H1 (cell line): ENCODE measurements at regions not wholly inside any gene's neighbourhood (a gene's known extent, or its start where the extent isn't known, plus 50 kb on each side); places are given as distances from the start of the nearest gene placed in this dataset.

ENCODE experiments used
- GABPA ChIP-seq: IDR thresholded peaks from 2 replicates; pipeline ENCODE4 v1.6.1; 2011; ENCODE audit warnings: mild to moderate bottlenecking, low read length, moderate library complexity, borderline replicate concordance; ENCODE audit not compliant: insufficient read depth
- KDM4A ChIP-seq: IDR thresholded peaks from one replicate; pipeline ENCODE4 v1.7.1; 2012; ENCODE audit warnings: low read depth, mild to moderate bottlenecking, moderate library complexity, low read length, inconsistent platforms; ENCODE audit not compliant: severe bottlenecking
- NRF1 ChIP-seq: IDR thresholded peaks from 2 replicates; pipeline ENCODE4 v1.6.1; 2011; ENCODE audit warnings: mild to moderate bottlenecking, low read depth, low read length, improper control_type of control experiment
- POLR2A ChIP-seq, 2 experiments: IDR thresholded peaks; 1 replicate in 1 of 2; 2 replicates in 1 of 2; pipeline ENCODE4 v1.6.1; 2011; ENCODE audit warnings: low read depth in 2 of 2, low read length in 2 of 2, mild to moderate bottlenecking in 2 of 2; ENCODE audit errors: control extremely low read depth in 1 of 2
- POLR2AphosphoS5 ChIP-seq: IDR thresholded peaks from 2 replicates; pipeline ENCODE4 v1.6.1; 2011; ENCODE audit warnings: low read depth, low read length
- RNF2 ChIP-seq: fragments of 200-900, 300-1000 bp; sonication (generic); IDR thresholded peaks from 2 replicates; pipeline ENCODE4 v1.7.1; 2016; ENCODE audit warnings: borderline replicate concordance, low read depth, mild to moderate bottlenecking, antibody characterized with exemption, low read length; ENCODE audit not compliant: poor library complexity, severe bottlenecking; ENCODE audit errors: missing control alignments
- TAF1 ChIP-seq: IDR thresholded peaks from 2 replicates; pipeline ENCODE4 v1.6.1; 2011; ENCODE audit warnings: mild to moderate bottlenecking, low read depth, low read length
- TAF7 ChIP-seq: optimal IDR thresholded peaks from 2 replicates; pipeline ENCODE3; 2011; ENCODE audit warnings: low read depth, mild to moderate bottlenecking, inconsistent platforms, low read length, moderate library complexity, borderline replicate concordance
- YY1 ChIP-seq: IDR thresholded peaks from 2 replicates; pipeline ENCODE4 v1.6.1; 2011; ENCODE audit warnings: low read depth, mild to moderate bottlenecking, low read length
- TF ChIP-seq, protein P1 (sequence below), 3 experiments: IDR thresholded peaks; 1 replicate in 2 of 3; 2 replicates in 1 of 3; pipeline versions ENCODE4 v1.5.1 to v1.6.1; 2011; ENCODE audit warnings: low read length in 3 of 3, mild to moderate bottlenecking in 3 of 3, inconsistent platforms in 2 of 3, low read depth in 1 of 3, moderate library complexity in 1 of 3; ENCODE audit not compliant: insufficient read depth in 1 of 3; ENCODE audit errors: control extremely low read depth in 1 of 3
- TF ChIP-seq, protein P2 (sequence below): fragments of 300-600 bp; sonication (generic); IDR thresholded peaks from 2 replicates; pipeline ENCODE4 v1.7.1; 2012; ENCODE audit warnings: low read length, moderate library complexity, mild to moderate bottlenecking, inconsistent platforms; ENCODE audit not compliant: insufficient replicate concordance
- TF ChIP-seq, protein P3 (sequence below): IDR thresholded peaks from 2 replicates; pipeline ENCODE4 v1.6.1; 2012; ENCODE audit warnings: inconsistent platforms

DNA sequence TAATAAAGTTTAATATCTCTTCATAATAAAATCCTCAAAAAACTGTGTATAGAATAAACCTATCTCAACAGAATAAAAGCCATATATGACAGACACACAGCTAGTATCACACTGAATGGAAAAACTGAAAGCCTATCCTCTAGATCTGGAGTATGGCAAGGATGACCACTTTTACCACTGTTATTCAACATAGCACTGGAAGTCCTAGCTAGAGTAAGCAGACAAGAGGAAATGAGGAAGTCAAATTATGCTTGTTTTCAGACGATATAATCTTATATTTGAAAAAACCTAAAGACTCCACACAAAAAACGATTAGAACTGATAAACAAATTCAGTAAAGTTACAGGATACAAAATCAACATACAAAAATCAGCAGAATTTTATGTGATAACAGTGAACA, 57.4 kb upstream of the DIPK2A start:
- TF ChIP-seq RNF2 (no peak), TAF1 (no peak), NRF1 (no peak), KDM4A (no peak), POLR2AphosphoS5 (no peak), POLR2A (IDR thresholded peaks at IDR 0.05; ENCODE audit: control extremely low read depth in 1 of 2, low read depth in 2 of 2, low read length in 2 of 2) (no peak), GABPA (no peak), TAF7 (no peak), YY1 (no peak)
- TF ChIP-seq, protein P1, sequence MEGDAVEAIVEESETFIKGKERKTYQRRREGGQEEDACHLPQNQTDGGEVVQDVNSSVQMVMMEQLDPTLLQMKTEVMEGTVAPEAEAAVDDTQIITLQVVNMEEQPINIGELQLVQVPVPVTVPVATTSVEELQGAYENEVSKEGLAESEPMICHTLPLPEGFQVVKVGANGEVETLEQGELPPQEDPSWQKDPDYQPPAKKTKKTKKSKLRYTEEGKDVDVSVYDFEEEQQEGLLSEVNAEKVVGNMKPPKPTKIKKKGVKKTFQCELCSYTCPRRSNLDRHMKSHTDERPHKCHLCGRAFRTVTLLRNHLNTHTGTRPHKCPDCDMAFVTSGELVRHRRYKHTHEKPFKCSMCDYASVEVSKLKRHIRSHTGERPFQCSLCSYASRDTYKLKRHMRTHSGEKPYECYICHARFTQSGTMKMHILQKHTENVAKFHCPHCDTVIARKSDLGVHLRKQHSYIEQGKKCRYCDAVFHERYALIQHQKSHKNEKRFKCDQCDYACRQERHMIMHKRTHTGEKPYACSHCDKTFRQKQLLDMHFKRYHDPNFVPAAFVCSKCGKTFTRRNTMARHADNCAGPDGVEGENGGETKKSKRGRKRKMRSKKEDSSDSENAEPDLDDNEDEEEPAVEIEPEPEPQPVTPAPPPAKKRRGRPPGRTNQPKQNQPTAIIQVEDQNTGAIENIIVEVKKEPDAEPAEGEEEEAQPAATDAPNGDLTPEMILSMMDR (IDR thresholded peaks at IDR 0.05; ENCODE audit: control extremely low read depth in 1 of 3, insufficient read depth in 1 of 3, low read depth in 1 of 3, low read length in 3 of 3): no peak
- TF ChIP-seq, protein P2, sequence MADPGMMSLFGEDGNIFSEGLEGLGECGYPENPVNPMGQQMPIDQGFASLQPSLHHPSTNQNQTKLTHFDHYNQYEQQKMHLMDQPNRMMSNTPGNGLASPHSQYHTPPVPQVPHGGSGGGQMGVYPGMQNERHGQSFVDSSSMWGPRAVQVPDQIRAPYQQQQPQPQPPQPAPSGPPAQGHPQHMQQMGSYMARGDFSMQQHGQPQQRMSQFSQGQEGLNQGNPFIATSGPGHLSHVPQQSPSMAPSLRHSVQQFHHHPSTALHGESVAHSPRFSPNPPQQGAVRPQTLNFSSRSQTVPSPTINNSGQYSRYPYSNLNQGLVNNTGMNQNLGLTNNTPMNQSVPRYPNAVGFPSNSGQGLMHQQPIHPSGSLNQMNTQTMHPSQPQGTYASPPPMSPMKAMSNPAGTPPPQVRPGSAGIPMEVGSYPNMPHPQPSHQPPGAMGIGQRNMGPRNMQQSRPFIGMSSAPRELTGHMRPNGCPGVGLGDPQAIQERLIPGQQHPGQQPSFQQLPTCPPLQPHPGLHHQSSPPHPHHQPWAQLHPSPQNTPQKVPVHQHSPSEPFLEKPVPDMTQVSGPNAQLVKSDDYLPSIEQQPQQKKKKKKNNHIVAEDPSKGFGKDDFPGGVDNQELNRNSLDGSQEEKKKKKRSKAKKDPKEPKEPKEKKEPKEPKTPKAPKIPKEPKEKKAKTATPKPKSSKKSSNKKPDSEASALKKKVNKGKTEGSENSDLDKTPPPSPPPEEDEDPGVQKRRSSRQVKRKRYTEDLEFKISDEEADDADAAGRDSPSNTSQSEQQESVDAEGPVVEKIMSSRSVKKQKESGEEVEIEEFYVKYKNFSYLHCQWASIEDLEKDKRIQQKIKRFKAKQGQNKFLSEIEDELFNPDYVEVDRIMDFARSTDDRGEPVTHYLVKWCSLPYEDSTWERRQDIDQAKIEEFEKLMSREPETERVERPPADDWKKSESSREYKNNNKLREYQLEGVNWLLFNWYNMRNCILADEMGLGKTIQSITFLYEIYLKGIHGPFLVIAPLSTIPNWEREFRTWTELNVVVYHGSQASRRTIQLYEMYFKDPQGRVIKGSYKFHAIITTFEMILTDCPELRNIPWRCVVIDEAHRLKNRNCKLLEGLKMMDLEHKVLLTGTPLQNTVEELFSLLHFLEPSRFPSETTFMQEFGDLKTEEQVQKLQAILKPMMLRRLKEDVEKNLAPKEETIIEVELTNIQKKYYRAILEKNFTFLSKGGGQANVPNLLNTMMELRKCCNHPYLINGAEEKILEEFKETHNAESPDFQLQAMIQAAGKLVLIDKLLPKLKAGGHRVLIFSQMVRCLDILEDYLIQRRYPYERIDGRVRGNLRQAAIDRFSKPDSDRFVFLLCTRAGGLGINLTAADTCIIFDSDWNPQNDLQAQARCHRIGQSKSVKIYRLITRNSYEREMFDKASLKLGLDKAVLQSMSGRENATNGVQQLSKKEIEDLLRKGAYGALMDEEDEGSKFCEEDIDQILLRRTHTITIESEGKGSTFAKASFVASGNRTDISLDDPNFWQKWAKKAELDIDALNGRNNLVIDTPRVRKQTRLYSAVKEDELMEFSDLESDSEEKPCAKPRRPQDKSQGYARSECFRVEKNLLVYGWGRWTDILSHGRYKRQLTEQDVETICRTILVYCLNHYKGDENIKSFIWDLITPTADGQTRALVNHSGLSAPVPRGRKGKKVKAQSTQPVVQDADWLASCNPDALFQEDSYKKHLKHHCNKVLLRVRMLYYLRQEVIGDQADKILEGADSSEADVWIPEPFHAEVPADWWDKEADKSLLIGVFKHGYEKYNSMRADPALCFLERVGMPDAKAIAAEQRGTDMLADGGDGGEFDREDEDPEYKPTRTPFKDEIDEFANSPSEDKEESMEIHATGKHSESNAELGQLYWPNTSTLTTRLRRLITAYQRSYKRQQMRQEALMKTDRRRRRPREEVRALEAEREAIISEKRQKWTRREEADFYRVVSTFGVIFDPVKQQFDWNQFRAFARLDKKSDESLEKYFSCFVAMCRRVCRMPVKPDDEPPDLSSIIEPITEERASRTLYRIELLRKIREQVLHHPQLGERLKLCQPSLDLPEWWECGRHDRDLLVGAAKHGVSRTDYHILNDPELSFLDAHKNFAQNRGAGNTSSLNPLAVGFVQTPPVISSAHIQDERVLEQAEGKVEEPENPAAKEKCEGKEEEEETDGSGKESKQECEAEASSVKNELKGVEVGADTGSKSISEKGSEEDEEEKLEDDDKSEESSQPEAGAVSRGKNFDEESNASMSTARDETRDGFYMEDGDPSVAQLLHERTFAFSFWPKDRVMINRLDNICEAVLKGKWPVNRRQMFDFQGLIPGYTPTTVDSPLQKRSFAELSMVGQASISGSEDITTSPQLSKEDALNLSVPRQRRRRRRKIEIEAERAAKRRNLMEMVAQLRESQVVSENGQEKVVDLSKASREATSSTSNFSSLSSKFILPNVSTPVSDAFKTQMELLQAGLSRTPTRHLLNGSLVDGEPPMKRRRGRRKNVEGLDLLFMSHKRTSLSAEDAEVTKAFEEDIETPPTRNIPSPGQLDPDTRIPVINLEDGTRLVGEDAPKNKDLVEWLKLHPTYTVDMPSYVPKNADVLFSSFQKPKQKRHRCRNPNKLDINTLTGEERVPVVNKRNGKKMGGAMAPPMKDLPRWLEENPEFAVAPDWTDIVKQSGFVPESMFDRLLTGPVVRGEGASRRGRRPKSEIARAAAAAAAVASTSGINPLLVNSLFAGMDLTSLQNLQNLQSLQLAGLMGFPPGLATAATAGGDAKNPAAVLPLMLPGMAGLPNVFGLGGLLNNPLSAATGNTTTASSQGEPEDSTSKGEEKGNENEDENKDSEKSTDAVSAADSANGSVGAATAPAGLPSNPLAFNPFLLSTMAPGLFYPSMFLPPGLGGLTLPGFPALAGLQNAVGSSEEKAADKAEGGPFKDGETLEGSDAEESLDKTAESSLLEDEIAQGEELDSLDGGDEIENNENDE: no peak
- TF ChIP-seq, protein P3, sequence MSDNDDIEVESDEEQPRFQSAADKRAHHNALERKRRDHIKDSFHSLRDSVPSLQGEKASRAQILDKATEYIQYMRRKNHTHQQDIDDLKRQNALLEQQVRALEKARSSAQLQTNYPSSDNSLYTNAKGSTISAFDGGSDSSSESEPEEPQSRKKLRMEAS: no peak
